ENCODE measurements at regions not wholly inside any gene's neighbourhood (a gene's known extent, or its start where the extent isn't known, plus 50 kb on each side); places are given as distances from the start of the nearest gene placed in this dataset.

- DNase-seq (no peak), ATAC-seq (no peak)
- intact Hi-C loops (cut with DNase I, micrococcal nuclease) = no loop called here
Measured at GRCh38 chrX:124931241-124931640, 388.4 kb upstream of the TEX13C start.

- DNase-seq = no peak
- intact Hi-C loops (cut with DNase I, micrococcal nuclease) = no loop called here
- ATAC-seq = no peak
Measured at GRCh38 chrX:124931958-124932357, 387.7 kb upstream of the TEX13C start.

GRCh38 chrX:124938715-124939114 lies 381.0 kb upstream of the TEX13C start:
- intact Hi-C loops (cut with DNase I, micrococcal nuclease) = no loop called here
- ATAC-seq (no peak), DNase-seq (no peak)

DNA sequence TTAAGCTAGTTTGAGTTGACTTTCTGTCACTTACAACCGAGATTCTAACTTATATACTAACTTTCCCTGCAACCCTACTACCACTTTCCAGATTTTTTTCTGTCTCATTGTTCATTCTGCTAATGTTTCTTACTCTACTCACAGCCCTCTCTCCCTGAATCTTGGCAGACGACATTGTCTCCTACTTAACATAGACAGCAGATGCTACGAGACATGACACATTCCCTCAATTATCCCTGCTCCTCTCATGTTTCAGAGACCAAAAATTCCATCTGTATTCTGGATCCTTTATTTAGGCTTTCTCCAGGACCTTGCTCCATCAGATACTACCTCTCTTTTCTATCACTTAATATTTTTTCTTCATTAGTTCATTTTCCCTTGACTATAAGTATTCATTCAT lies 379.1 kb upstream of the TEX13C start:
- ATAC-seq (no peak), DNase-seq (no peak)

DNA sequence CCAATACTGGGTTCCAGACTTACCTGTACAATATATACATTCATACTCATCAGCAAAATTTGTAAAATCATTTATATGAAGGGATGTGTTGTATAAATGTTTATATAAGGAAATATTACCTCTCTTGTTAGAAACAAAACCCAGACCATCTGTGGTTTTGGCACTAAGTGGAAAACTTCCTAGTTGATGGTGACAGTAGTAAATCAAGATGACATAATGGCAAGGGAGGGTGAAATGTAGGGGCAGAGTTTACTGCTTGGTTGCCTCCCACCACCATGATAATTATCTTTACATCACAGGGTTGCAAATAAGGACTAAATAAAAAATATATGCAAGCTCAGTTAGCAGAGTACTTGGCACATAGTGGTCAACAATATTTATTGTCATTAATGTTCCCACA lies 365.3 kb upstream of the TEX13C start:
- intact Hi-C loops (cut with DNase I, micrococcal nuclease) = no loop called here
- DNase-seq (no peak), ATAC-seq (no peak)

More for the DNA sequence above, 379.1 kb upstream of the TEX13C start:
- intact Hi-C loops (cut with DNase I, micrococcal nuclease) = no loop called here

DNA sequence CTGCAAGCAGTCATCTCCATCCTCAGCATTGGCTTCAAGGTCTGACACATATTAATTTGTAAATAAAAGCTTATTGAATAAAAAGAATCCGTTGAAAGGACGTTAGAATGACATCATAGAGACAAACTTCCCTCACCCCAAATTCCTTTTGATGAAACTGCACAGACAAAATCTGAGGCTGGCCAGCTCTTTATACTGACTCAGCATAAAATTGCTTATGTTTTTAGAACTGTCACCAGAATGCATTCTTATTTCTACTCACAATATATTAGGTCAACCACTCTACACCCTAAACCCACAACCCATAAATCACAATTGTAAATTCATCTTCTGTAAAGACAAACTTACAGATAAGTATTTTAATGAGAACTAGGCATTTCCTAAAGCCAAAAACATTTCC lies 359.2 kb upstream of the TEX13C start:
- ATAC-seq (no peak), DNase-seq (no peak)
- intact Hi-C loops (cut with DNase I, micrococcal nuclease) = no loop called here

DNA sequence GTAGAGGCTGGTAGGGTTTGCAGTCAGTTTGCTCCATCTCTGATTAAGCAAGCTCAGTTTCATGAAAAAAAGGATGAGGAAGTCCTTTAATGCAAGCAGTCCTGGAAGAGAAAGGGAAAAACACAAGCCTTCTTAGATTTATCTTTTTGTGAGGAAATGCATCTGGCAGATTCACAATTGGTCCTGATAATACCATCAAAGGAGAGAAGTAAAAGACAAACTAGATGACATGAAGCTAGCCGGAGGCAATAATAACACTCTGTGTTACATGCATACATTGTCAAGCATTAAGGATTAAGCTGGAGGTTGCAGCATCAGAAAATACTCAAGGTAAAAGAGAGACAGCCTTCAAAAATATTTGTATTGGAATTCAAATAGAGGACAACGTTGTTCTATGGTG lies 356.0 kb upstream of the TEX13C start, which contains the start of gene TENM1:
TENM1 (minus strand) TSS at position 101 of the 400 bp plus-strand sequence.
- no peak for ATAC-seq
- intact Hi-C loops (cut with DNase I, micrococcal nuclease) = no loop called here

GRCh38 chrX:124975456-124975855 lies 344.2 kb upstream of the TEX13C start:
- intact Hi-C loops (cut with DNase I, micrococcal nuclease) = no loop called here
- DNase-seq (no peak), ATAC-seq (no peak)

More for the DNA sequence above, 356.0 kb upstream of the TEX13C start, which contains the start of gene TENM1:
- DNase-seq = no peak

DNA sequence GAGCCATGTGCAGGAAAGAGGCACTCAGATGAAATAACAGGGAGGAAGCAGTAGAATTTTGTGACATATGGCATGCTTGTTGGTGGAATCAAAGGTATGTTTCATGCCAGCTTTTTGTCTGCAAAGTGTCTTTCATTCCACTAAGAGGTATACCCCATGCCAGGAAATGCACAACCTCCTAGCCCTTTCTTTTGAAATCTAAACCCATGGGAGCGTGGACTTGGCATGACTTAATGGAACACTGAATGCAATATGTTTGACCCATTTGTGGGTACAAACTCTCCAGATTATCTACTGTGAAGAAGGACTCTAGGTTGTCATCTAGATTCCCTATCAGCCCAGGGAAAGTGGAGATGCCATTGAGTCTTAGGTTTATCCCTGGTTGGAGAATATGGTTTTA lies 338.3 kb upstream of the TEX13C start:
- intact Hi-C loops (cut with DNase I, micrococcal nuclease) = no loop called here
- DNase-seq (no peak), ATAC-seq (no peak)

GRCh38 chrX:124984140-124984813 lies 335.4 kb upstream of the TEX13C start:
- intact Hi-C loops (cut with DNase I, micrococcal nuclease) = no loop called here
- ATAC-seq = no peak
- no peak for DNase-seq

- ATAC-seq = no peak
- DNase-seq = no peak
- intact Hi-C loops (cut with DNase I, micrococcal nuclease) = no loop called here
Measured at GRCh38 chrX:124986284-124986683, 333.4 kb upstream of the TEX13C start.

DNA sequence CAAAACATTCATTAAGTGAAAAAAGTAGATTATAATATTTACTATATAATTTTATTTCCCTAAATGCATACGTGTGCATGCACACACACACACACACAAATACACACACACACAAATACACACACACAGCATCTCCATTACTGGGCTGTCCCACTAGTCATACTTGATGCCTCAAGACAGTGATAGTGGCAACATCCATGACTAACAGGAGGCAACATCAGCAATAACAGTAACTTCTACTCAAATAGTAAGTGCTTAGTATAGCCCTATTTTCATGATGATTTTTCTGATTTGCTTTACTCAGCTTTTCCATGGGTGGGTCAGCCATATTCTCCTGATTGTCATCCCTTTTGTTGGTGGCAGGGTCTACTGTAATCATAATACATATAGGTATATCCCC lies 325.9 kb upstream of the TEX13C start:
- DNase-seq (no peak), ATAC-seq (no peak)
- intact Hi-C loops (cut with DNase I, micrococcal nuclease) = no loop called here

- DNase-seq (no peak), ATAC-seq (no peak)
- intact Hi-C loops (cut with DNase I, micrococcal nuclease) = no loop called here
Measured at GRCh38 chrX:124994404-124994803, 325.3 kb upstream of the TEX13C start.

DNA sequence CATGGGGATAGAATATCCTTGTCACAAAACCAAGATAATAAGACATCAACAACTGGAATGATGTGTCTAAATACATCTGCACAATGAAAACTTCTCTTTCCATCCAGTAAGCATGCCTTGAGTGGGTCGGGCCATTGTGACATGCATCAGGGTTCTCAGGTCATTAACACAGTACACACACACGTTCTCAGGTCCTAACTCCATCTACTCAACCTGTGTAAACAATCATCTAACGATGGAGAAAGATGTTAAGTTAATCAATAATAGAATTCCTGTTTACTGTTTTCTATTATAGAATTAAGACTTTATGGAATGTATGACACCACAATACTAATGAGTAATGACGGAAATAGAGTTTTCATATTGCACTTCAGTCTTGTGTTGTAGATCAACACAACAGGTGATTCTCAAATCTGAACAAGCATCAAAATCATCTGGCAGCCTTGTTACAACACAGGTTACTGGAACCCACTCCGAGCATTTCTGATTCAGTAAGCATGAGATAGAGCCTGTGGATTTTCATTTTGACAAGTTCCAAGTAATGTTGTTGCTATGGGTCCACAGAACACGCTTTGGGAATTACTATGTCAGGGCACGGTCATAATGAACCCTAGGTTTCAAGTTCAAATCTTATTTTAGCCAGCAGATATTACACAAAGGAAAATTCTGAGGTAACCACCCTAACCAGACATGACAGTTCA lies 315.8 kb upstream of the TEX13C start:
- DNase-seq (no peak), ATAC-seq (no peak)
- intact Hi-C loops (cut with DNase I, micrococcal nuclease) = no loop called here

GRCh38 chrX:125004799-125005198 lies 314.9 kb upstream of the TEX13C start:
- no peak for DNase-seq
- ATAC-seq = no peak
- intact Hi-C loops (cut with DNase I, micrococcal nuclease) = no loop called here

DNA sequence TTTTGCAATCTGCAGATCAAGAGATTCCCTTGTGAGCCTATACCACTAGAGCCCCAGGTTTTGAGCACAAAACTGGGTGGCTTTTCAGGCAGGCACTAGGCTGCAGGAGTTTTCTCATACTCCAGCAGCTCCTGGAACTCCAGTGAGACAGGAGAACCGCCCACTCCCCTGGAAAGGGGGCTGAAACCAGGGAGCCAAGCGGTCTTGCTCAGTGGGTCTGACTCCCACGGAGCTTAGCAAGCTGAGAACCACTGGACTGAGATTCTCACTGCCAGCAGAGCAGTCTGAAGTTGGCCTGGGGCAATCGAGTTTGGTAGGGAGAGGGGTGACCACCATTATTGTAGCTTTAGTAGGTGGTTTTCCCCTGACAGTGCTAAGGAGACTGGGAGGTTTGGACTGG lies 313.8 kb upstream of the TEX13C start:
- ATAC-seq (no peak), DNase-seq (no peak)
- intact Hi-C loops (cut with DNase I, micrococcal nuclease) = no loop called here

DNA sequence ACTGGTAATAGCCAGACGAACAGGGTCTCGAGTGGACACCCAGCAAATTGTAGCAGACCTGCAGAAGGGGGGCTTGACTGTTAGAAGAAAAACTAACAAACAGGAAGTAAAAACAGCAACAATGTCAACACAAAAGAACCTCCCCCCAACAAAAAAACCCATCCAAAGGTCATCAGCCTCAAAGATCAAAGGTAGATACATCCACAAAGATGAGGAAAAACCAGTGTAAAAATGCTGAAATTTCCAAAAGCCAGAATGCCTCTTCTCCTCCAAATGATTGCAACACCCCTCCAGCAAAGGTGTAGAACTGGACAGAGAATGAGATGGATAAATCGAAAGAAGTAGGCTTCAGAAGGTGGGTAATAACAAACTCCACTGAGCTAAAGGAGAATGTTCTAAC lies 313.0 kb upstream of the TEX13C start:
- DNase-seq (no peak), ATAC-seq (no peak)
- intact Hi-C loops (cut with DNase I, micrococcal nuclease) = no loop called here

- no peak for ATAC-seq
- intact Hi-C loops (cut with DNase I, micrococcal nuclease) = no loop called here
- DNase-seq = no peak
Measured at GRCh38 chrX:125012585-125012984, 307.1 kb upstream of the TEX13C start.

DNA sequence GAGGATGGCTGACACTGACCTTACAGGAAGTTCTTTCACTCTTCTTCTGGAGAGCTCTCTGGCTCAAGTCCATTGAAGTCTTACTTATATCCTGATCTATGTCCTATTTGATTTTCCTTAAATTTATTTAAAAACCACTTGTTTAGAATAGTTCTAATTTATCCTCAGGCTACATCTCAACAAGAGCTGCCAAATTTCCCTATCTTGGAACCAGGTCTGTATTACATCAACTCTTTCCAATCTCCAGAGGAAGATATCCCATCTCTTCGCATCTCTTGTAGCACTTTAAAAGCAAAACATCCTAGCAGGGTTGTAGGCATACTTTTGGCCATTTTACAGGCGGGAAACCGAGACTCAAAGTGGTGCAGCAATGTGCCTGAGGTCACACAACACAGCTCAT lies 290.5 kb upstream of the TEX13C start:
- ATAC-seq (no peak), DNase-seq (no peak)
- intact Hi-C loops (cut with DNase I, micrococcal nuclease) = no loop called here
